ENCODE measurements at regions not wholly inside any gene's neighbourhood (a gene's known extent, or its start where the extent isn't known, plus 50 kb on each side); places are given as distances from the start of the nearest gene placed in this dataset.
"Not testable (repeated sequence)": the region's sequence is repeated elsewhere in the genome, so short reads cannot be mapped to it uniquely, and the experiment has no call there.

GRCh38 chr15:26017665-26018064 is 154.5 kb upstream of the ATP10A start:
- DNase-seq, result no peak

GRCh38 chr15:26015516-26016075 is 152.5 kb upstream of the ATP10A start:
- DNase-seq, result no peak

DNA sequence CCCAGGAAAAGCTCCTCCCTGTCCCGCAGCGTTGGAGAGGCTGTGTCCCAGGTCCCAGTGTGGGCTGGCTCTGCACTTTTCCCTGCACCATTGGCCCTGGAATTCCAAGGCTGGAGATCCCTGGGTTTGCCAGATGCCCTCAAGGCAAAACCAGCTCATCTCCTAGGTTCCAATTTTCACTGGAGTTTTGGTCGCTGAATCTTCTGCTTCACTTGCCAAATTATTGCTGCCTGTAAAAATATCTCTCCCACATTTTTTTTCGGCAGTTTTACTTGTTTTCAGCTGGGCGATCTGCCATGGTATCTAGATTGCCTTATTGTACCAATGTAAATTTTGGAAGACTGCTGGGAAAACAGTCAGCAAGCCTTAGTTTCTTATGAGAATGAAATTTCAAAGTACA is 150.9 kb upstream of the ATP10A start:
- DNase-seq, result no peak

DNA sequence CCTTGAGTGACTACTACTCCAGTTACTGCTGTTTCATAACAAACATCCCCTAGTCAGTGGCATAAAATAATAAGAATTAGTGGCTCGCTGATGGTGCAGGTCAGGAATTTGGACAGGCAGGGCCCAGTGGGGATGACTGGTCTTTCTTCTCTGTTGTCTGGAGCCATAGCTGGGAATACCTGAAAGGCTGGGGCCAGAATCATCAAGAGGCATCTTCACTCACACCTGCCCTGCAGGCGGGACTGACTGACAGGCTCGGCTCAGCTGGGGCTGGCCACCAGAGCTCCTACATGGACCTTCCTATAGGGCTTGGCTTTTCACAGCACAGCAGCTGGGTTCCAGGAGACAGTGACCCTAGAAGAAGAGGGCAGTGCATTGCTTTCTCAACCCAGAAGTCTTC is 148.8 kb upstream of the ATP10A start:
- DNase-seq, result no peak

GRCh38 chr15:26007151-26007550 is 144.0 kb upstream of the ATP10A start:
- DNase-seq, result no peak

DNA sequence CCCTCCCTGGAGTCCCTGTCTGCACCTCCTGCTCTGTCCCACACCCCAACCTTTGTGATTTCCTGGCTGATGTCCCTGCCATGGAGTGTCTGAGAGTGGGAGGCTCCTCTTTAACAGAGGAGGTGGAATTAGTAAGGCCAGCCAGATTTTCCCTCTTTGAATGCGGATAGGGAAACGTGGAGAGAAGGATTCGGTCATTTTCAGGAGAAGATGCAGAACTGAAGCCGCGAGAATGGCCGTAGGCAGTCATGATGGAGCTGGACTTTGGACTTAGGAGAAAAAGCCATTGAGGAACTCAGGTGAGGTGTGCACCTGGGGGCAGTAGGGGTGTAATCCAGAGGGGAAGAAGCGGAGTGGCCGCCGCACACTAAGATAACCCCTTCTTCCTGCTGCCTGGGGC is 138.1 kb upstream of the ATP10A start:
- DNase-seq, result no peak

GRCh38 chr15:25993506-25993905 is 130.4 kb upstream of the ATP10A start:
- DNase-seq, result no peak

DNA sequence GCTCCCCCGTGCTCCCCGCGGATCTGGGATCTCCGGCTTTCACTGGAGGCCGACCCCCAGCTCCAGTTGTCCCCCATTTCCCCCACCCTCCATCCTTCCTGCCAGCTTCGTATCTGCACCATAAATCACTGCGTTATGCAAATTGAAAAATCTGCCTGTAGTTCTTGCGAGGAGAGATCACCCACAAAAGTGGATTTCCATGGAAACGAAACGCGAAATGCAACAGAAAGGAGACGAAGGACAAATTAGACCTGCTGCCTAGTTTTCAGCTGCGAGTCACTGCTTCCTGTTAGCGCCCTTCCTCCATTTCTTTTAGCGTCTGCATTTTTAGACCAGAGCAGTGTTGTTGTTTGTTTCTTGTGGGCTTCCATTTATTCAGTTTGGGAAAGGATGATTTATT is 127.1 kb upstream of the ATP10A start:
- no peak for DNase-seq

DNA sequence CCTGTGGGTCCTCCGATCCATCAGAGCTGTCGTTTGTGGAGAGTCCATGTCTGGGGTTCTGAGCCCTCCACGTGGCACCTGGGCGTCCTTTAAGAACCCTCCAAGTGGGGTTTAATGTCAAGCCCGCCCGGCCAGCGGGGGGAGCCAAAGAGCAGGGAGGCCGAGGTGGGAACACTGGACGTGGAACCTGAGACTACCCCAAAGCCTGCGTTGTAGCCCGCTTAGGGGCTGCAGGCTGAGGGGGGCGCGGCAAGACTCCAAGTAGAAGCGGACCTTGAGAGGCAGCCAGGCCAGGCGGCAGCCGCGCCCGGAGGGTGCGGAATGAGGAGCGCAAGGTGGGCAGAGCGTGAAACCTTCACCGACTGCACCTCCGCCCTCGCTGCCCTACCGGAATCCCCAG is 126.2 kb upstream of the ATP10A start:
- no peak for DNase-seq

DNA sequence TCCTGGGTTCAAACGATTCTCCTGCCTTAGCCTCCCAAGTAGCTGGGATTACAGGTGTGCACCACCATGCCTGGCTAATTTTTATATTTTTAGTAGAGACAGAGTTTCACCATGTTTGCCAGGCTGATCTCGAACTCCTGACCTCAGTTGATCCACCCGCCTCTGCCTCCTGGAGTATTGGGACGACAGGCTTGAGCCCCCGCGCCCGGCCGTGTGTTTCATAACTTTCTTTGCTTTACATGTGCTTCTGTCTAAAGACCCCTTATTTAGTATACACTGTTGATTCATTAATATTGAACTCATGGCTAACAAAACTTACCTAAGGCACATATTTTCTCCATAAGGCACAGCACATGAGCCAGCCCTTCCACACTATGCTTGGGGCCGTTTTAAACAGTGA is 125.6 kb upstream of the ATP10A start:
- DNase-seq, result not testable (repeated sequence)

- no peak for DNase-seq
These were observed 124.5 kb upstream of the ATP10A start for GRCh38 chr15:25987638-25988037.

GRCh38 chr15:25985165-25985564 is 122.0 kb upstream of the ATP10A start:
- DNase-seq, result no peak

DNA sequence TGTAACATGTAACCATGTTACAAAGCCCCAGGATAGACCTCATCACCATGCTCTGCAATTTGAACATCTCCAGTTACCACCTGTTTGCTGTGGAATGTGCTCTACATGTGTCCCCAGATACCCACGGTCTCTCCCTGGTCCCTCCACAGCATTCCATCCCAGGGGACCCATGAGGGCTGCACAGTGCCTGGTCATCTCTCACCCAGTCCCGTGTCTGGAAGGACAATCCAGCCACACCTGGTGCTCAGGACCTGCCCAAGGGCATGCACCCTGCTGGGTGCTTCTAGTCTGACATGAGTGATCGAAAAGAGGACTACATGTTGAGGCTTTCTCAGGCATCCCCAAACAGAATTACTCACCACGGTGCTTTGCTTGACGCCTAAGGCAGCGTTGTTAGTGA is 119.6 kb upstream of the ATP10A start:
- DNase-seq, result no peak

DNA sequence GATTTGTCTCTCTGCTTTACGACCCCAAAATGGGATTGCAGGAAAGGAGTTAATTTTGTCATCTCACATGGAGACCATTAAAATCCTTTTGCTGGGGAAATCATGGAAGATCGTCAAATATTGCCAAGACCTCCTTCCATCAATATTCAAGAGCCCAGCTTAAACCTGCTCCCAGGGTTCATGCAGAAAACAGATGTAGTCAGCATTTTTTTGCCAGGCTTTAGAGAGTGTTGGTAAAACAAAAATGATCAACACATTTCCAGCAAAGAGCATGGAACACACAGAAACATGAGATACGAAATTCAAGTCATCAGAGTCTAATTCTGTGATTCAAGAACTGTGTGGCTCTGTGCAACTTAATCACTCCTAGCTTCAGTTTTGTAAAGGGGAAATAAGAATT is 118.0 kb upstream of the ATP10A start:
- no peak for DNase-seq

GRCh38 chr15:25972141-25972675 is 109.1 kb upstream of the ATP10A start:
- DNase-seq, result no peak

DNA sequence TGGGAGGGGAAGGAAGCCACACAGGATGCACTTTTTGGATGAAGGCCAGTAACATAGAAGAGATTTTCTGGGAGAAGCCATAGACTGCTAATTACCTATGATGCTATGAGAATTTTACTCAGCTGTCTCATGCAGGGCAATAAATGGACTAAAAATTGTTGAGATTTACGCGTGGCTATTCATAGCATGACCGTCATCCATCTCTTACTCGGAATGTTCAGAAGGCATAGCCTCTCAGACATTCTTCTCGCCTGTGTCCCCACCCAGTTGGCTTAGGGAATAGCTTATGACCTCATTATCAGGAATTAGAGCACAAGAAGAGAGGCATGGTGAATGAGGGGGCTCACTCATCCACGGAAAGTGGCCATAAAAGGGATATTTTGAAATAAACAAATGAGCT is 107.9 kb upstream of the ATP10A start:
- no peak for DNase-seq

DNA sequence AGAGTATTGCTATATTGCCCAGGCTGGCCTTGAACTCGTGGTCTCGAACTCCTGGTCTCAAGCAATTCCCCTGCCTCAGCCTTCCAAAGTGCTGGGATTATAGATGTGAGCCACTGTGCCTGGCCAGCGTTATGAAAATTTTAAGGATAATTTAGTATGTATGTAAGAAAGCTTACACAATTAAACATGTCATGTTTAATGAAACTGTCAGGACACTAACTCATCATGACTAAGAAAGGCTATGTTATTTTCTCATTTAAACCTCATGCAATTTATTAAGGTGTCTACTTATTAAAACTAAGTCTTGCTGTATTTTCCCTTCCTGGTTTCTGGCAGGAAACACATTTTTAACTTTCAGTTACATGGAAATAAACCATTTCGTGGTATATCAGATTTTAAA is 106.8 kb upstream of the ATP10A start:
- no peak for DNase-seq

DNA sequence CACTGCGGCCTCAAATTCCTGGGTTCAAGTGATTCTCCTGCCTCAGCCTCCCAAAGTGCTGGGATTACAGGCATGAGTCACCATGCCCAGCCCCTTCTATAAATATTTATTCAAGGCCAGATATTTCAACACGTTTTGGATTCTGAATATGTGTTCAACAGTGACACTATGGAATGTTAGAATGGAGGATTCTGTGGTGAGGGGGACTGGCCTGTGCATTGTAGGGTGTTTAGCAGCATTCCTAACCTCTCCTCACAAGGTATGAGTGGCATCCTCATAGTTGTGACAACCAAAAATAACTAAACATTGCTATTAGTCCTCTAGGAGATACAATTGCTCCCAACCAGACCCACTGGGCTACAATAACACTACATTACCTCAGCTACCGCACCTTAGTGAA is 104.0 kb upstream of the ATP10A start:
- DNase-seq, result no peak

- DNase-seq, result no peak
These were observed 102.2 kb upstream of the ATP10A start for GRCh38 chr15:25965326-25965725.

DNA sequence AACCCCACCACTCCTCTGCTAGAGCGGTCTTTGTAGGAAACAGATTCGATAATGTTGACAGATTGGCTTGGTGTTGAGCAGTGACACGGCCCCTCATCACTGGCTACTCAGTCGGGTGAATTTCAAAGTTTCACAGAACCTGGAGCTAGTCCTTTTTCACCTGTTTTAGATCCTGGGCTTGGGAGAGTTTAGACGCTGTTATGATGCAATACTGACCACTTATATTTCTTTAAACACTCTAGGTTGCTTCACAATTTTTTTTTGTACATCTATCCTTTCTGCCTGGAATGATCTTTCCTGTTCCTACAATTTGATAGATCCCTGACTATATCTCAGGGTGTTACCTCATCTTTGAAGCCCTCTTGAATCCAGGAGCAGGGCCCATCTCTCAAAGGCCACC is 97.1 kb upstream of the ATP10A start:
- no peak for DNase-seq

- DNase-seq, result no peak
These were observed 96.0 kb upstream of the ATP10A start for GRCh38 chr15:25959100-25959499.

DNA sequence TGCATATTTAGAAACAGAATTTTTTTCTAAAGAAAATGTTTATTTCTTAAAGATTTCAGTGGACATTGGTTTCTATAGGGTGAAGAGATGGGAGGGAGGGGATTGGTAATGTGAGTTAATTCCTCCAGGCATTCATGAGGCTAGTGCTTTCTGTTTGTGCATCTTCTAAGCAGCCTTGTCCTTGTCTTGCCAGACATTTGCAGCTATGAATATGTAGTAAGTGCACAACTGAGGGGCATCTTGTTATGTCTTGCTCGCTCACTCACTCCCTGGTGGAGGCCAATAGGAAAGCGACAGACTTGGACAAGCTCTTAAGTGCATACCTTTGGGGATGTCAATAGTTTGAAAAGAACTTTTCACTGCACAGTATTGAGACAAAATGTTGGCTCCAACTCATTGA is 92.5 kb upstream of the ATP10A start:
- no peak for DNase-seq

DNA sequence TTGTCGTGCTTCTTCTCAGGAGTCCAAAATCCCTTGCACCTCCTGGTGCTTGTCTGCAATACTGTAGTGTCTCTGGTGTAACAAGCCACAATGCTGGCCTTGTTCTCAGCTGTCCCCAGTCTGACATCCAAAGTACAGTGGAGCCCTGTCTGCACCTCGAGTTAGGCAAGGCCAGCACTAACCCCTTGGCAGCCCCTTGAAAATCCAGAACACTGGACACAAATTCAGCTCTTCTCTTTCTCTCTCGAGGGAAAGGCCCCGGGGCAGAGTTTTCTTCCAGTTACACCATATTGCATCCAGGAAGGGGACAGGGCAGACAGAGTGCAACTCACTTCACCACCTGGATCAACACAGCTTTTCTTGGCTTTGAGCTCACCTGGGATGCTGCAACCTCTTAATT is 91.3 kb upstream of the ATP10A start:
- no peak for DNase-seq

DNA sequence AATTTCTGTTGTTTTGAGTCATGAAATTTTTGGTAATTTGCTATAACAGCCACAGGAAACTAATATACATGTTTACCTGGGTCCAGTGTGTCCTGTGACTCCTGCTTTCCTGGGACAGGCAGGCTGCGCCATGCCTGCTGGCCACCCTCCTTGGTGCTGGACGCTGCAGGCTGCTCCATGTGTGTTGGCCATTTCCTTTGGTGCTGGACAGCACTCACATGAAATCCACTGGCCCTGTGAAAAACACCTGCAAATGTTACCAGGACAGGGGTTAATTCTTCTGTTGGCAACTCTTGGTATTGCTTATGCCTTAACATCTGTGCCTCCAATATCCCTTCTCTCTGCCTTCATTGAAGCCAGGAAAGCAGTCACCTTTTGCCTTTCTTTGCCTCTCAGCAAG is 86.9 kb upstream of the ATP10A start:
- no peak for DNase-seq

All from NCI-H446 treated with DMSO at 0.1 percent for 48 hours (cell line).